ENCODE measurements at regions not wholly inside any gene's neighbourhood (a gene's known extent, or its start where the extent isn't known, plus 50 kb on each side); places are given as distances from the start of the nearest gene placed in this dataset.

DNA sequence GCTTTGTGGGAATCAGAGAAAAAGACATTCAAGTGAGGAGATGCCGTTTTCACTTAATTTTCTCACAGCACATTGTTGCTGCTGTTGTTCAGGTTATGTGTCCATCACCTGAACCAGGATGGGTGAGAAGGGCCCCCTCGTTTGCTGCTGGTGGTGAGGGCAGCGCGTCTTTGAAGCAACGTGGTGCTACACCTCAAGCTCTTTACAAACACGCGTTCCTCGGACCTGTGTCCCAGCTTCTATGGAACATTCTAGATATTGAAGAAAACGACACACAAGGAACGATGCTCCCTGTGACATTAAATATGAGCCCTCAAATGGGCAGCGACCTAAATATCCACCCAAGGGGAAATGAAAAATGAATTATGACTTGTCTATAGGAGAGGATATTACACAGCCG is 418.6 kb downstream of the MN1 start (continued):
- no peak for TF ChIP-seq JUND (IDR thresholded peaks at IDR 0.05; ENCODE audit: low read length)
- TF ChIP-seq SIRT6 (IDR thresholded peaks at IDR 0.05; ENCODE audit: low read length) = no peak
- no peak for TF ChIP-seq NANOG (IDR thresholded peaks at IDR 0.05; ENCODE audit: insufficient read depth, low read depth, low read length, poor library complexity, severe bottlenecking)
- TF ChIP-seq SP1 (IDR thresholded peaks at IDR 0.05; ENCODE audit: low read depth, low read length) = no peak
- no peak for TF ChIP-seq KDM4A (IDR thresholded peaks at IDR 0.05; ENCODE audit: low read depth, low read length, severe bottlenecking)
- no peak for TF ChIP-seq MAFK (IDR thresholded peaks at IDR 0.05; ENCODE audit: low read depth, low read length)
- TF ChIP-seq BRCA1 (IDR thresholded peaks at IDR 0.05; ENCODE audit: low read depth, low read length) = no peak

Measured in H1 (cell line).